ENCODE measurements at regions not wholly inside any gene's neighbourhood (a gene's known extent, or its start where the extent isn't known, plus 50 kb on each side); places are given as distances from the start of the nearest gene placed in this dataset.
"Not testable (repeated sequence)": the region's sequence is repeated elsewhere in the genome, so short reads cannot be mapped to it uniquely, and the experiment has no call there.

GRCh38 chr5:173395933-173396308 is 67.7 kb upstream of the STC2 start:
- Histone ChIP-seq H3K9me3 (peaks cover 0 to 14% (median 3%) of the 10 kb centered on the region in 4 donors), H3K27ac (no peak overlapping the region), H3K36me3 (no peaks in the 10 kb centered on the region), H3K4me1 (no peaks in the 10 kb centered on the region), H3K4me3 (no peak overlapping the region), H3K27me3 (no peaks in the 10 kb centered on the region)
- TF ChIP-seq POLR2A (IDR thresholded peaks at IDR 0.05): no peak
- TF ChIP-seq CTCF (IDR thresholded peaks at IDR 0.05): no peak
- TF ChIP-seq EP300 (IDR thresholded peaks at IDR 0.05): no peak
- no peak for DNase-seq (ENCODE audit: low spot score in 2 of 2)
- 78 to 80% methylated on average over 7 of the region's 7 CpGs for WGBS, 2 donors

GRCh38 chr5:173395257-173395932 is 67.2 kb upstream of the STC2 start:
- Histone ChIP-seq H3K9me3 (peaks cover 0 to 14% (median 3%) of the 10 kb centered on the region in 4 donors), H3K27me3 (no peaks in the 10 kb centered on the region), H3K36me3 (no peaks in the 10 kb centered on the region), H3K4me1 (no peaks in the 10 kb centered on the region), H3K27ac (no peak overlapping the region), H3K4me3 (no peak overlapping the region)
- 68 to 69% methylated on average over 6 of the region's 6 CpGs for WGBS, 2 donors
- no peak for TF ChIP-seq EP300 (IDR thresholded peaks at IDR 0.05)
- TF ChIP-seq CTCF (IDR thresholded peaks at IDR 0.05): no peak
- no peak for TF ChIP-seq POLR2A (IDR thresholded peaks at IDR 0.05)
- no peak for DNase-seq (ENCODE audit: low spot score in 2 of 2)

- WGBS, 2 donors: 77 to 80% methylated on average over 4 of the region's 4 CpGs
- no peak for DNase-seq (ENCODE audit: low spot score in 2 of 2)
Measured at GRCh38 chr5:173394701-173395100, 66.5 kb upstream of the STC2 start.

GRCh38 chr5:173392172-173392571 is 64.0 kb upstream of the STC2 start:
- TF ChIP-seq EP300 (IDR thresholded peaks at IDR 0.05): no peak
- TF ChIP-seq POLR2A (IDR thresholded peaks at IDR 0.05): no peak
- no peak for TF ChIP-seq CTCF (IDR thresholded peaks at IDR 0.05)

More at GRCh38 chr5:173394701-173395100, 66.5 kb upstream of the STC2 start:
- H3K27ac ChIP-seq: no peak overlapping the region
- H3K27me3 ChIP-seq: no peaks in the 10 kb centered on the region
- no peaks in the 10 kb centered on the region for H3K4me1 ChIP-seq
- no peaks in the 10 kb centered on the region for H3K36me3 ChIP-seq
- TF ChIP-seq CTCF (IDR thresholded peaks at IDR 0.05): no peak
- TF ChIP-seq EP300 (IDR thresholded peaks at IDR 0.05): no peak
- no peak for TF ChIP-seq POLR2A (IDR thresholded peaks at IDR 0.05)
- H3K9me3 ChIP-seq: peaks cover 0 to 14% (median 3%) of the 10 kb centered on the region in 4 donors
- H3K4me3 ChIP-seq: no peak overlapping the region

GRCh38 chr5:173391031-173391430 is 62.8 kb upstream of the STC2 start:
- 59 to 73% methylated on average over 7 of the region's 7 CpGs for WGBS, 2 donors

More at GRCh38 chr5:173392172-173392571, 64.0 kb upstream of the STC2 start:
- H3K36me3 ChIP-seq: no peaks in the 10 kb centered on the region
- H3K9me3 ChIP-seq: peaks cover 0 to 14% (median 3%) of the 10 kb centered on the region in 4 donors
- H3K27ac ChIP-seq: no peak overlapping the region
- no peaks in the 10 kb centered on the region for H3K4me1 ChIP-seq
- H3K4me3 ChIP-seq: no peak overlapping the region
- no peak for DNase-seq (ENCODE audit: low spot score in 2 of 2)
- no peaks in the 10 kb centered on the region for H3K27me3 ChIP-seq

GRCh38 chr5:173387293-173387692 is 59.1 kb upstream of the STC2 start:
- not testable (repeated sequence) for H3K36me3 ChIP-seq; DNase-seq (ENCODE audit: low spot score in 2 of 2); H3K27me3 ChIP-seq; H3K9me3 ChIP-seq; H3K27ac ChIP-seq; H3K4me1 ChIP-seq; H3K4me3 ChIP-seq
- WGBS, 2 donors: 89 to 96% methylated on average over 2 of the region's 2 CpGs

More at GRCh38 chr5:173391031-173391430, 62.8 kb upstream of the STC2 start:
- Histone ChIP-seq H3K27me3 (no peaks in the 10 kb centered on the region), H3K27ac (no peak overlapping the region), H3K4me3 (no peak overlapping the region), H3K9me3 (peaks cover 0 to 14% (median 3%) of the 10 kb centered on the region in 4 donors), H3K4me1 (no peaks in the 10 kb centered on the region), H3K36me3 (no peaks in the 10 kb centered on the region)
- no peak for DNase-seq (ENCODE audit: low spot score in 2 of 2)
- TF ChIP-seq EP300 (IDR thresholded peaks at IDR 0.05) (no peak), CTCF (IDR thresholded peaks at IDR 0.05) (no peak), POLR2A (IDR thresholded peaks at IDR 0.05) (no peak)
